ENCODE measurements at regions not wholly inside any gene's neighbourhood (a gene's known extent, or its start where the extent isn't known, plus 50 kb on each side); places are given as distances from the start of the nearest gene placed in this dataset.

GRCh38 chr7:130950054-130950453, 216.0 kb upstream of the KLF14 start:
- WGBS = 90% methylated on average over 1 of the region's 1 CpG
- Histone ChIP-seq H3K18ac (ENCODE audit: low read depth in 1 of 2, low read length in 2 of 2) (no peak overlapping the region), H3K4me3 (ENCODE audit: insufficient read depth in 1 of 2, low read depth in 1 of 2, low read length in 2 of 2) (no peak overlapping the region), H3K27me3 (ENCODE audit: control insufficient read depth in 1 of 2, insufficient read depth in 1 of 2, low read length in 2 of 2) (no peaks in the 10 kb centered on the region), H2BK12ac (ENCODE audit: low read length in 2 of 2) (no peak overlapping the region), H2AK5ac (ENCODE audit: low read length, severe bottlenecking) (no peak overlapping the region), H3K14ac (ENCODE audit: low read length in 2 of 2) (no peak overlapping the region), H3K4me1 (ENCODE audit: control insufficient read depth, insufficient read depth, low read depth, low read length) (peaks cover 9% of the 10 kb centered on the region), H3K4me2 (ENCODE audit: low read length, poor library complexity, severe bottlenecking) (no peak overlapping the region), H3K36me3 (ENCODE audit: control insufficient read depth in 1 of 2, insufficient read depth in 2 of 2, low read depth in 1 of 2, low read length in 2 of 2) (peaks cover 16 to 80% of the 10 kb centered on the region in 2 experiments), H2BK120ac (ENCODE audit: low read depth, low read length) (no peak overlapping the region), H3K9ac (ENCODE audit: low read length) (no peak overlapping the region), H3K27ac (ENCODE audit: low read length, poor library complexity, severe bottlenecking) (no peak overlapping the region), H2AFZ (ENCODE audit: low read depth, low read length) (no peak overlapping the region), H3K23ac (ENCODE audit: low read length in 2 of 2) (no peak overlapping the region), H4K8ac (ENCODE audit: low read length) (no peak overlapping the region), H2BK5ac (ENCODE audit: low read depth, low read length, poor library complexity, severe bottlenecking) (no peak overlapping the region), H3K4ac (ENCODE audit: low read depth in 1 of 2, low read length in 2 of 2) (no peak overlapping the region), H4K91ac (ENCODE audit: low read length) (no peak overlapping the region), H3K79me1 (replicated peaks; ENCODE audit: low read length, poor library complexity, severe bottlenecking) (peaks cover 19% of the 10 kb centered on the region), H2BK15ac (ENCODE audit: low read depth, poor library complexity, severe bottlenecking) (no peak overlapping the region), H3K9me3 (ENCODE audit: control insufficient read depth, low read length) (no peaks in the 10 kb centered on the region)
- DNase-seq = no peak

GRCh38 chr7:130950741-130951140, 216.7 kb upstream of the KLF14 start:
- no peak overlapping the region for H3K9ac ChIP-seq (ENCODE audit: low read length)
- no peak overlapping the region for H3K27ac ChIP-seq (ENCODE audit: low read length, poor library complexity, severe bottlenecking)
- no peaks in the 10 kb centered on the region for H3K9me3 ChIP-seq (ENCODE audit: control insufficient read depth, low read length)
- H3K14ac ChIP-seq (ENCODE audit: low read length in 2 of 2) = no peak overlapping the region
- peaks cover 22% of the 10 kb centered on the region for H3K79me1 ChIP-seq (replicated peaks; ENCODE audit: low read length, poor library complexity, severe bottlenecking)
- no peak overlapping the region for H3K23ac ChIP-seq (ENCODE audit: low read length in 2 of 2)
- H3K4me1 ChIP-seq (ENCODE audit: control insufficient read depth, insufficient read depth, low read depth, low read length) = peaks cover 7% of the 10 kb centered on the region
- no peak overlapping the region for H3K4me2 ChIP-seq (ENCODE audit: low read length, poor library complexity, severe bottlenecking)
- H2AFZ ChIP-seq (ENCODE audit: low read depth, low read length) = no peak overlapping the region
- H3K4me3 ChIP-seq (ENCODE audit: insufficient read depth in 1 of 2, low read depth in 1 of 2, low read length in 2 of 2) = no peak overlapping the region
- no peak overlapping the region for H4K8ac ChIP-seq (ENCODE audit: low read length)
- H2AK5ac ChIP-seq (ENCODE audit: low read length, severe bottlenecking) = no peak overlapping the region
- no peak overlapping the region for H3K18ac ChIP-seq (ENCODE audit: low read depth in 1 of 2, low read length in 2 of 2)
- no peak for DNase-seq
- no peak overlapping the region for H2BK12ac ChIP-seq (ENCODE audit: low read length in 2 of 2)
- H2BK5ac ChIP-seq (ENCODE audit: low read depth, low read length, poor library complexity, severe bottlenecking) = no peak overlapping the region
- peaks cover 13 to 80% of the 10 kb centered on the region in 2 experiments for H3K36me3 ChIP-seq (ENCODE audit: control insufficient read depth in 1 of 2, insufficient read depth in 2 of 2, low read depth in 1 of 2, low read length in 2 of 2)
- 96% methylated on average over 6 of the region's 6 CpGs for WGBS
- no peak overlapping the region for H2BK15ac ChIP-seq (ENCODE audit: low read depth, poor library complexity, severe bottlenecking)
- H4K91ac ChIP-seq (ENCODE audit: low read length) = no peak overlapping the region
- no peak overlapping the region for H2BK120ac ChIP-seq (ENCODE audit: low read depth, low read length)
- H3K27me3 ChIP-seq (ENCODE audit: control insufficient read depth in 1 of 2, insufficient read depth in 1 of 2, low read length in 2 of 2) = no peaks in the 10 kb centered on the region
- H3K4ac ChIP-seq (ENCODE audit: low read depth in 1 of 2, low read length in 2 of 2) = no peak overlapping the region

- 93% methylated on average over 14 of the region's 14 CpGs for WGBS
Measured at GRCh38 chr7:130951303-130951975, 217.4 kb upstream of the KLF14 start.

GRCh38 chr7:130951976-130952876, 218.2 kb upstream of the KLF14 start:
- H4K8ac ChIP-seq (ENCODE audit: low read length) = no peak overlapping the region
- no peak overlapping the region for H2BK12ac ChIP-seq (ENCODE audit: low read length in 2 of 2)
- H3K27ac ChIP-seq (ENCODE audit: low read length, poor library complexity, severe bottlenecking) = peak overlapping the region; percentile 39
- H3K14ac ChIP-seq (ENCODE audit: low read length in 2 of 2) = no peak overlapping the region
- H3K4ac ChIP-seq (ENCODE audit: low read depth in 1 of 2, low read length in 2 of 2) = no peak overlapping the region
- H4K91ac ChIP-seq (ENCODE audit: low read length) = no peak overlapping the region
- peak overlapping the region; percentile 26 for H2BK15ac ChIP-seq (ENCODE audit: low read depth, poor library complexity, severe bottlenecking)
- peaks cover 13 to 82% of the 10 kb centered on the region in 2 experiments for H3K36me3 ChIP-seq (ENCODE audit: control insufficient read depth in 1 of 2, insufficient read depth in 2 of 2, low read depth in 1 of 2, low read length in 2 of 2)
- no peaks in the 10 kb centered on the region for H3K9me3 ChIP-seq (ENCODE audit: control insufficient read depth, low read length)
- H3K27me3 ChIP-seq (ENCODE audit: control insufficient read depth in 1 of 2, insufficient read depth in 1 of 2, low read length in 2 of 2) = no peaks in the 10 kb centered on the region
- no peak overlapping the region for H3K4me3 ChIP-seq (ENCODE audit: insufficient read depth in 1 of 2, low read depth in 1 of 2, low read length in 2 of 2)
- no peak overlapping the region for H2BK5ac ChIP-seq (ENCODE audit: low read depth, low read length, poor library complexity, severe bottlenecking)
- no peak overlapping the region for H2AFZ ChIP-seq (ENCODE audit: low read depth, low read length)
- no peak overlapping the region for H3K9ac ChIP-seq (ENCODE audit: low read length)
- H2AK5ac ChIP-seq (ENCODE audit: low read length, severe bottlenecking) = peak overlapping the region; percentile 5
- H3K23ac ChIP-seq (ENCODE audit: low read length in 2 of 2) = no peak overlapping the region
- 92% methylated on average over 15 of the region's 16 CpGs for whole genome bisulfite sequencing
- DNase-seq = no peak
- H3K4me1 ChIP-seq (ENCODE audit: control insufficient read depth, insufficient read depth, low read depth, low read length) = peaks cover 7% of the 10 kb centered on the region
- H3K79me1 ChIP-seq (replicated peaks; ENCODE audit: low read length, poor library complexity, severe bottlenecking) = peaks cover 20% of the 10 kb centered on the region
- H3K4me2 ChIP-seq (ENCODE audit: low read length, poor library complexity, severe bottlenecking) = no peak overlapping the region
- no peak overlapping the region for H3K18ac ChIP-seq (ENCODE audit: low read depth in 1 of 2, low read length in 2 of 2)
- H2BK120ac ChIP-seq (ENCODE audit: low read depth, low read length) = no peak overlapping the region

More at GRCh38 chr7:130951303-130951975, 217.4 kb upstream of the KLF14 start:
- Histone ChIP-seq H3K9ac (ENCODE audit: low read length) (no peak overlapping the region), H3K4ac (ENCODE audit: low read depth in 1 of 2, low read length in 2 of 2) (no peak overlapping the region), H3K36me3 (ENCODE audit: control insufficient read depth in 1 of 2, insufficient read depth in 2 of 2, low read depth in 1 of 2, low read length in 2 of 2) (peaks cover 13 to 80% of the 10 kb centered on the region in 2 experiments), H3K18ac (ENCODE audit: low read depth in 1 of 2, low read length in 2 of 2) (peak overlapping the region in 1 of 2 experiments; percentile 6), H3K4me1 (ENCODE audit: control insufficient read depth, insufficient read depth, low read depth, low read length) (peaks cover 5% of the 10 kb centered on the region), H3K27ac (ENCODE audit: low read length, poor library complexity, severe bottlenecking) (peak overlapping the region; percentile 10), H3K79me1 (replicated peaks; ENCODE audit: low read length, poor library complexity, severe bottlenecking) (peaks cover 20% of the 10 kb centered on the region), H2BK5ac (ENCODE audit: low read depth, low read length, poor library complexity, severe bottlenecking) (no peak overlapping the region), H3K4me2 (ENCODE audit: low read length, poor library complexity, severe bottlenecking) (no peak overlapping the region), H2BK12ac (ENCODE audit: low read length in 2 of 2) (no peak overlapping the region), H2BK15ac (ENCODE audit: low read depth, poor library complexity, severe bottlenecking) (no peak overlapping the region), H3K23ac (ENCODE audit: low read length in 2 of 2) (no peak overlapping the region), H2AFZ (ENCODE audit: low read depth, low read length) (no peak overlapping the region), H3K27me3 (ENCODE audit: control insufficient read depth in 1 of 2, insufficient read depth in 1 of 2, low read length in 2 of 2) (no peaks in the 10 kb centered on the region), H2AK5ac (ENCODE audit: low read length, severe bottlenecking) (no peak overlapping the region), H3K4me3 (ENCODE audit: insufficient read depth in 1 of 2, low read depth in 1 of 2, low read length in 2 of 2) (no peak overlapping the region), H4K91ac (ENCODE audit: low read length) (no peak overlapping the region), H4K8ac (ENCODE audit: low read length) (no peak overlapping the region), H3K14ac (ENCODE audit: low read length in 2 of 2) (peak overlapping the region in 1 of 2 experiments; percentile 29), H2BK120ac (ENCODE audit: low read depth, low read length) (no peak overlapping the region), H3K9me3 (ENCODE audit: control insufficient read depth, low read length) (no peaks in the 10 kb centered on the region)
- DNase-seq = no peak

Data from mesenchymal stem cell (in vitro differentiated cells and primary cell).